DLD1 (cell line): ENCODE measurements at regions not wholly inside any gene's neighbourhood (a gene's known extent, or its start where the extent isn't known, plus 50 kb on each side); places are given as distances from the start of the nearest gene placed in this dataset.

ENCODE experiments used
- in situ Hi-C: cut with HindIII; loops from 2 replicates; pipeline ENCODE4 v1.10.0; 2017; ENCODE audit warnings: low sequenced_read_pairs

GRCh38 chr10:3418041-3418754 lies 245.6 kb upstream of the PITRM1 start:
- in situ Hi-C loops, result no loop called here

GRCh38 chr10:3417096-3417495 lies 244.5 kb upstream of the PITRM1 start:
- in situ Hi-C loops, result no loop called here

- in situ Hi-C loops, result no loop called here
Observed at GRCh38 chr10:3415878-3416605, 243.5 kb upstream of the PITRM1 start.

- in situ Hi-C loops, result no loop called here
Observed at GRCh38 chr10:3415038-3415736, 242.6 kb upstream of the PITRM1 start.

- in situ Hi-C loops, result no loop called here
Observed at GRCh38 chr10:3414667-3415023, 242.1 kb upstream of the PITRM1 start.

- in situ Hi-C loops, result no loop called here
Observed at GRCh38 chr10:3413937-3414666, 241.5 kb upstream of the PITRM1 start.

- in situ Hi-C loops, result no loop called here
Observed at GRCh38 chr10:3412646-3413045, 240.1 kb upstream of the PITRM1 start.

GRCh38 chr10:3412071-3412582 lies 239.5 kb upstream of the PITRM1 start:
- in situ Hi-C loops, result no loop called here

- in situ Hi-C loops, result no loop called here
Observed at GRCh38 chr10:3411044-3411443, 238.5 kb upstream of the PITRM1 start.

- in situ Hi-C loops, result no loop called here
Observed at GRCh38 chr10:3409928-3410327, 237.3 kb upstream of the PITRM1 start.

- in situ Hi-C loops, result no loop called here
Observed at GRCh38 chr10:3408603-3409365, 236.2 kb upstream of the PITRM1 start.

GRCh38 chr10:3407208-3407607 lies 234.6 kb upstream of the PITRM1 start:
- in situ Hi-C loops, result no loop called here

- in situ Hi-C loops, result no loop called here
Observed at GRCh38 chr10:3406556-3406955, 234.0 kb upstream of the PITRM1 start.

- in situ Hi-C loops, result no loop called here
Observed at GRCh38 chr10:3404381-3404780, 231.8 kb upstream of the PITRM1 start.

- in situ Hi-C loops, result no loop called here
Observed at GRCh38 chr10:3402187-3402751, 229.7 kb upstream of the PITRM1 start.

GRCh38 chr10:3401491-3401938 lies 228.9 kb upstream of the PITRM1 start:
- in situ Hi-C loops, result no loop called here

- in situ Hi-C loops, result no loop called here
Observed at GRCh38 chr10:3400348-3400747, 227.8 kb upstream of the PITRM1 start.

GRCh38 chr10:3399756-3400155 lies 227.2 kb upstream of the PITRM1 start:
- in situ Hi-C loops, result no loop called here

- in situ Hi-C loops, result no loop called here
Observed at GRCh38 chr10:3398825-3399646, 226.5 kb upstream of the PITRM1 start.
